ENCODE measurements at regions not wholly inside any gene's neighbourhood (a gene's known extent, or its start where the extent isn't known, plus 50 kb on each side); places are given as distances from the start of the nearest gene placed in this dataset.

DNA sequence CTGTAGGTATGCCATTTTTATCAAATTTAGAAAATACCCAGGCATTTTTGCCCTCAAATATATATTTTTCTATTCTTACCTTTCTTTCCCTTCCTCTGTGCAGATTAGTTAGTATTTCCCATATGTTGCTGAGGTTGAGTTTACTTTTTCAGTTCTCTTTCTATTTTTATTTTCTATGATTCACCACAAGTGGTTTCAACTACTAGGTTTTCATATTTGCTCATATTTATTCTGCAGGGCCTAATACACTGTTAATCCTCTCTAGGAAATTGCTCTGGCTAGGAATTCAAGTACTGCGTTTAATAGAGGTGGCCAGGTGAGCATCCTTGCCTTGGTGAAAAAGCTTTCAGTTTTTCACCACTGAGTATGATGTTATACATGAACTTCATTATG, 1535.3 kb upstream of the PCDH10 start:
- TF ChIP-seq, protein P1, sequence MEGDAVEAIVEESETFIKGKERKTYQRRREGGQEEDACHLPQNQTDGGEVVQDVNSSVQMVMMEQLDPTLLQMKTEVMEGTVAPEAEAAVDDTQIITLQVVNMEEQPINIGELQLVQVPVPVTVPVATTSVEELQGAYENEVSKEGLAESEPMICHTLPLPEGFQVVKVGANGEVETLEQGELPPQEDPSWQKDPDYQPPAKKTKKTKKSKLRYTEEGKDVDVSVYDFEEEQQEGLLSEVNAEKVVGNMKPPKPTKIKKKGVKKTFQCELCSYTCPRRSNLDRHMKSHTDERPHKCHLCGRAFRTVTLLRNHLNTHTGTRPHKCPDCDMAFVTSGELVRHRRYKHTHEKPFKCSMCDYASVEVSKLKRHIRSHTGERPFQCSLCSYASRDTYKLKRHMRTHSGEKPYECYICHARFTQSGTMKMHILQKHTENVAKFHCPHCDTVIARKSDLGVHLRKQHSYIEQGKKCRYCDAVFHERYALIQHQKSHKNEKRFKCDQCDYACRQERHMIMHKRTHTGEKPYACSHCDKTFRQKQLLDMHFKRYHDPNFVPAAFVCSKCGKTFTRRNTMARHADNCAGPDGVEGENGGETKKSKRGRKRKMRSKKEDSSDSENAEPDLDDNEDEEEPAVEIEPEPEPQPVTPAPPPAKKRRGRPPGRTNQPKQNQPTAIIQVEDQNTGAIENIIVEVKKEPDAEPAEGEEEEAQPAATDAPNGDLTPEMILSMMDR (optimal IDR thresholded peaks at IDR 0.05 in 1 of 3, IDR thresholded peaks at IDR 0.05 in 1 of 3, conservative IDR thresholded peaks at IDR 0.05 in 1 of 3; ENCODE audit: extremely low read depth in 1 of 3, insufficient read depth in 2 of 3, low read length in 3 of 3): no peak
- TF ChIP-seq EZH2 (IDR thresholded peaks at IDR 0.05; ENCODE audit: low read length): no peak
- no peak overlapping the region for H3K27ac ChIP-seq (ENCODE audit: control insufficient read depth, insufficient read depth, low read length)
- FAIRE-seq: no peak
- no peaks in the 10 kb centered on the region for H3K9me1 ChIP-seq (ENCODE audit: control insufficient read depth, extremely low read depth, insufficient read depth, low read length)
- no peak overlapping the region for H3K4me3 ChIP-seq (ENCODE audit: control insufficient read depth in 2 of 3, extremely low read depth in 1 of 3, insufficient read depth in 2 of 3, low read depth in 1 of 3, low read length in 3 of 3)
- no peaks in the 10 kb centered on the region for H3K79me2 ChIP-seq (ENCODE audit: control insufficient read depth, insufficient read depth, low read length)
- no peaks in the 10 kb centered on the region for H3K36me3 ChIP-seq (ENCODE audit: control insufficient read depth in 2 of 2, extremely low read depth in 1 of 2, insufficient read depth in 2 of 2, low read length in 2 of 2)
- no peak overlapping the region for H3K9ac ChIP-seq (ENCODE audit: control insufficient read depth, extremely low read depth, insufficient read depth, low read length)
- no peak for DNase-seq (ENCODE audit: low read depth, low spot score)
- H4K20me1 ChIP-seq (ENCODE audit: control insufficient read depth, extremely low read depth, insufficient read depth, low read length): no peaks in the 10 kb centered on the region
- H3K4me1 ChIP-seq (ENCODE audit: control insufficient read depth, extremely low read depth, insufficient read depth, low read length): peaks cover 7% of the 10 kb centered on the region
- H3K27me3 ChIP-seq (ENCODE audit: control insufficient read depth, extremely low read depth, insufficient read depth, low read length): no peaks in the 10 kb centered on the region
- dilution Hi-C loops (cut with MboI; ENCODE audit: extremely low pct_ligation_motif_present, low sequenced_read_pairs): no loop called here
- no peak overlapping the region for H3K4me2 ChIP-seq (ENCODE audit: control insufficient read depth, extremely low read depth, insufficient read depth, low read depth, low read length)
- no peak overlapping the region for H2AFZ ChIP-seq (ENCODE audit: control insufficient read depth, low read length)
- no peaks in the 10 kb centered on the region for H3K9me3 ChIP-seq (ENCODE audit: control insufficient read depth, low read depth, low read length)

- no peaks in the 10 kb centered on the region for H3K9me1 ChIP-seq (ENCODE audit: control insufficient read depth, extremely low read depth, insufficient read depth, low read length)
- no peaks in the 10 kb centered on the region for H3K79me2 ChIP-seq (ENCODE audit: control insufficient read depth, insufficient read depth, low read length)
- no peaks in the 10 kb centered on the region for H3K36me3 ChIP-seq (ENCODE audit: control insufficient read depth in 2 of 2, extremely low read depth in 1 of 2, insufficient read depth in 2 of 2, low read length in 2 of 2)
- TF ChIP-seq EZH2 (IDR thresholded peaks at IDR 0.05; ENCODE audit: low read length): no peak
- TF ChIP-seq, protein P1 (optimal IDR thresholded peaks at IDR 0.05 in 1 of 3, IDR thresholded peaks at IDR 0.05 in 1 of 3, conservative IDR thresholded peaks at IDR 0.05 in 1 of 3; ENCODE audit: extremely low read depth in 1 of 3, insufficient read depth in 2 of 3, low read length in 3 of 3): no peak
- dilution Hi-C loops (cut with MboI; ENCODE audit: extremely low pct_ligation_motif_present, low sequenced_read_pairs): no loop called here
- no peaks in the 10 kb centered on the region for H3K4me1 ChIP-seq (ENCODE audit: control insufficient read depth, extremely low read depth, insufficient read depth, low read length)
- H3K27ac ChIP-seq (ENCODE audit: control insufficient read depth, insufficient read depth, low read length): no peak overlapping the region
- H3K9ac ChIP-seq (ENCODE audit: control insufficient read depth, extremely low read depth, insufficient read depth, low read length): no peak overlapping the region
- no peaks in the 10 kb centered on the region for H4K20me1 ChIP-seq (ENCODE audit: control insufficient read depth, extremely low read depth, insufficient read depth, low read length)
- no peak overlapping the region for H3K4me3 ChIP-seq (ENCODE audit: control insufficient read depth in 2 of 3, extremely low read depth in 1 of 3, insufficient read depth in 2 of 3, low read depth in 1 of 3, low read length in 3 of 3)
- no peaks in the 10 kb centered on the region for H3K27me3 ChIP-seq (ENCODE audit: control insufficient read depth, extremely low read depth, insufficient read depth, low read length)
- no peak for DNase-seq (ENCODE audit: low read depth, low spot score)
- no peak for FAIRE-seq
- H3K4me2 ChIP-seq (ENCODE audit: control insufficient read depth, extremely low read depth, insufficient read depth, low read depth, low read length): no peak overlapping the region
- no peak overlapping the region for H2AFZ ChIP-seq (ENCODE audit: control insufficient read depth, low read length)
- peaks cover 6% of the 10 kb centered on the region for H3K9me3 ChIP-seq (ENCODE audit: control insufficient read depth, low read depth, low read length)
Observed at GRCh38 chr4:131632877-131633276, 1516.2 kb upstream of the PCDH10 start.
